Parathyroid adenoma (tissue), 2 donors: ENCODE measurements at regions not wholly inside any gene's neighbourhood (a gene's known extent, or its start where the extent isn't known, plus 50 kb on each side); places are given as distances from the start of the nearest gene placed in this dataset.
"Not testable (repeated sequence)": the region's sequence is repeated elsewhere in the genome, so short reads cannot be mapped to it uniquely, and the experiment has no call there.

Experiments
- H2AFZ ChIP-seq: fragments of 300-600 bp; sonication (generic); one replicate; pipeline ENCODE4 v1.7.0; 2017; ENCODE audit warnings: antibody characterized with exemption, mild to moderate bottlenecking
- H3K27ac ChIP-seq: fragments of 300-600 bp; sonication (generic); one replicate; pipeline ENCODE4 v1.7.0; 2017
- H3K27me3 ChIP-seq: fragments of 300-600 bp; sonication (generic); one replicate; pipeline ENCODE4 v1.7.0; 2017; ENCODE audit warnings: low read length; ENCODE audit not compliant: control insufficient read depth, insufficient read depth
- H3K36me3 ChIP-seq: fragments of 300-600 bp; sonication (generic); one replicate; pipeline ENCODE4 v1.7.0; 2017; ENCODE audit warnings: low read length; ENCODE audit not compliant: control insufficient read depth, insufficient read depth
- H3K4me1 ChIP-seq: fragments of 300-600 bp; sonication (generic); one replicate; pipeline ENCODE4 v1.7.0; 2017; ENCODE audit warnings: control low read depth
- H3K4me2 ChIP-seq: fragments of 300-600 bp; sonication (generic); one replicate; pipeline ENCODE4 v1.7.0; 2017; ENCODE audit warnings: low read length
- H3K4me3 ChIP-seq: fragments of 300-600 bp; sonication (generic); one replicate; pipeline ENCODE4 v1.7.0; 2017; ENCODE audit warnings: low read depth, low read length
- H3K79me2 ChIP-seq: fragments of 300-600 bp; sonication (generic); one replicate; pipeline ENCODE4 v1.7.0; 2017; ENCODE audit warnings: control low read depth
- H3K9ac ChIP-seq: fragments of 300-600 bp; sonication (generic); one replicate; pipeline ENCODE4 v1.7.0; 2017; ENCODE audit warnings: mild to moderate bottlenecking
- H3K9me3 ChIP-seq: fragments of 300-600 bp; sonication (generic); one replicate; pipeline ENCODE4 v1.7.0; 2017; ENCODE audit warnings: low read length; ENCODE audit not compliant: control insufficient read depth
- TF ChIP-seq, protein P1 (sequence below): fragments of 300-600 bp; sonication (generic); IDR thresholded peaks from one replicate; pipeline ENCODE4 v1.7.0; 2017; ENCODE audit warnings: antibody characterized with exemption, mild to moderate bottlenecking
- donor health status: primary hyperparathyroidism.

GRCh38 chr1:233500106-233500505 lies 113.8 kb upstream of the KCNK1 start:
- no peaks in the 10 kb centered on the region for H3K79me2 ChIP-seq
- TF ChIP-seq, protein P1, sequence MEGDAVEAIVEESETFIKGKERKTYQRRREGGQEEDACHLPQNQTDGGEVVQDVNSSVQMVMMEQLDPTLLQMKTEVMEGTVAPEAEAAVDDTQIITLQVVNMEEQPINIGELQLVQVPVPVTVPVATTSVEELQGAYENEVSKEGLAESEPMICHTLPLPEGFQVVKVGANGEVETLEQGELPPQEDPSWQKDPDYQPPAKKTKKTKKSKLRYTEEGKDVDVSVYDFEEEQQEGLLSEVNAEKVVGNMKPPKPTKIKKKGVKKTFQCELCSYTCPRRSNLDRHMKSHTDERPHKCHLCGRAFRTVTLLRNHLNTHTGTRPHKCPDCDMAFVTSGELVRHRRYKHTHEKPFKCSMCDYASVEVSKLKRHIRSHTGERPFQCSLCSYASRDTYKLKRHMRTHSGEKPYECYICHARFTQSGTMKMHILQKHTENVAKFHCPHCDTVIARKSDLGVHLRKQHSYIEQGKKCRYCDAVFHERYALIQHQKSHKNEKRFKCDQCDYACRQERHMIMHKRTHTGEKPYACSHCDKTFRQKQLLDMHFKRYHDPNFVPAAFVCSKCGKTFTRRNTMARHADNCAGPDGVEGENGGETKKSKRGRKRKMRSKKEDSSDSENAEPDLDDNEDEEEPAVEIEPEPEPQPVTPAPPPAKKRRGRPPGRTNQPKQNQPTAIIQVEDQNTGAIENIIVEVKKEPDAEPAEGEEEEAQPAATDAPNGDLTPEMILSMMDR = no peak
- H3K27ac ChIP-seq = no peak overlapping the region

DNA sequence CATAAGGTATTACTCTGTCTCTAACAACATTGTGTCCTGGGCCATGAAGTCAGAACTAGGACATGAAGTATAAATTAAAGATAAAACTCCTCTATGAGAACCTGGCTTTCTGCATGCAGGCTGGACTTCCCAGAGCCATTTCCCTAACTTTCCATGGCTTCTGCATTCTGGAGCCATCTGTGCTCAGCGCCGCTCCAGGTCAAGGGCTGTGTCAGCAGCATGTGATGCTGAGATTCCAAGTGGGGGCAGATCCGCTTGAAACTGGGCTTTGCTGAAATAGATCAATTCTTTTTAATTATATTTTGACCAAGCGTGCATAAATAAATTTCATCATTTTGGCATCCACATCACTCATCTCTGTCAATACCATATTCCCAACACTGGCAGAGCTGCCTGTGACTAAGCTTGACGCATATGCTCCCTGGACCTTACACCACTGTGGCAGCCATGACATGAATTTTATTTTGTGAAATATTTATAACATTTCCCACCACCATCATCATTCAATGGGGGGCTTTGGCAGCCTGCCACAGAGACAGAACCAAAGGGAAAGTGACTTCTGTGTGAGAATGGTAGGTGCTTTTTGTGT lies 110.4 kb upstream of the KCNK1 start:
- Histone ChIP-seq H3K9me3 (no peaks in the 10 kb centered on the region), H3K9ac (no peak overlapping the region), H3K79me2 (no peaks in the 10 kb centered on the region), H3K4me2 (no peak overlapping the region), H3K4me1 (no peaks in the 10 kb centered on the region), H3K36me3 (no peaks in the 10 kb centered on the region), H3K27me3 (no peaks in the 10 kb centered on the region), H3K4me3 (no peak overlapping the region), H2AFZ (no peak overlapping the region), H3K27ac (no peak overlapping the region)
- TF ChIP-seq, protein P1 = no peak

More at GRCh38 chr1:233500106-233500505, 113.8 kb upstream of the KCNK1 start:
- Histone ChIP-seq H3K4me1 (no peaks in the 10 kb centered on the region), H2AFZ (no peak overlapping the region), H3K36me3 (no peaks in the 10 kb centered on the region), H3K9ac (no peak overlapping the region), H3K4me3 (no peak overlapping the region), H3K27me3 (no peaks in the 10 kb centered on the region), H3K4me2 (no peak overlapping the region), H3K9me3 (no peaks in the 10 kb centered on the region)

GRCh38 chr1:233505130-233505529 lies 108.8 kb upstream of the KCNK1 start:
- H3K4me2 ChIP-seq = no peak overlapping the region
- TF ChIP-seq, protein P1 = no peak
- H3K36me3 ChIP-seq = no peaks in the 10 kb centered on the region
- no peaks in the 10 kb centered on the region for H3K27me3 ChIP-seq
- H2AFZ ChIP-seq = no peak overlapping the region
- no peak overlapping the region for H3K4me3 ChIP-seq
- no peaks in the 10 kb centered on the region for H3K79me2 ChIP-seq
- no peaks in the 10 kb centered on the region for H3K4me1 ChIP-seq
- H3K27ac ChIP-seq = no peak overlapping the region
- no peaks in the 10 kb centered on the region for H3K9me3 ChIP-seq
- no peak overlapping the region for H3K9ac ChIP-seq

GRCh38 chr1:233505889-233506288 lies 108.0 kb upstream of the KCNK1 start:
- H3K9ac ChIP-seq, H3K79me2 ChIP-seq, H3K27ac ChIP-seq, H3K27me3 ChIP-seq, H3K36me3 ChIP-seq, H3K4me2 ChIP-seq, H3K4me3 ChIP-seq, H3K9me3 ChIP-seq, H2AFZ ChIP-seq, H3K4me1 ChIP-seq: not testable (repeated sequence)

GRCh38 chr1:233509526-233509925 lies 104.4 kb upstream of the KCNK1 start:
- no peak overlapping the region for H3K4me3 ChIP-seq
- no peak overlapping the region for H2AFZ ChIP-seq
- no peaks in the 10 kb centered on the region for H3K79me2 ChIP-seq
- TF ChIP-seq, protein P1 = no peak
- no peak overlapping the region for H3K9ac ChIP-seq
- no peak overlapping the region for H3K27ac ChIP-seq
- H3K4me2 ChIP-seq = no peak overlapping the region
- H3K36me3 ChIP-seq = no peaks in the 10 kb centered on the region
- H3K27me3 ChIP-seq = no peaks in the 10 kb centered on the region
- no peaks in the 10 kb centered on the region for H3K9me3 ChIP-seq
- H3K4me1 ChIP-seq = no peaks in the 10 kb centered on the region
